ENCODE measurements at regions not wholly inside any gene's neighbourhood (a gene's known extent, or its start where the extent isn't known, plus 50 kb on each side); places are given as distances from the start of the nearest gene placed in this dataset.
A peak's percentile ranks its signal among the peaks of the same experiment; 100 is the strongest.
"Not testable (repeated sequence)": the region's sequence is repeated elsewhere in the genome, so short reads cannot be mapped to it uniquely, and the experiment has no call there.

DNA sequence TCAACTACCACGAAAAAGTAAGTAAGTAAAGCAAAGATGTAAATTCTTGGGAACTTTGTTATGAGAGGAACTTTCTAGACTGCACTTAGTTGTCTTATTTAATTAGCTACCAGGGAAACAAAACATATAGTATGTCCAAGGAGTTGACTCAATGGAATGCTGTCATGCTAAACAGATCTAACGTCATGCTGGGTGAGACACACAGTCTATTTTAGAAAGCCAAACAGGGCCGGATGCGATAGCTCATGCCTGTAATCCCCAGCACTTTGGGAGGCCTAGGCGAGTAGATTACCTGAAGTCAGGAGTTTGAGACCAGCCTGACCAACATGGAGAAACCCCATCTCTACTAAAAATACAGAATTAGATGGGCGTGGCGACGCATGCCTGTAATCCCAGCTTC is 146.4 kb downstream of the NPIPA8 start:
- H3K27ac Mint-ChIP-seq; H3K4me1 Mint-ChIP-seq; POLR2A ChIA-PET; H3K4me3 Mint-ChIP-seq; ATAC-seq (ENCODE audit: low read depth); H3K36me3 Mint-ChIP-seq; H3K27me3 Mint-ChIP-seq; H3K9me3 Mint-ChIP-seq; DNase-seq: not testable (repeated sequence)

DNA sequence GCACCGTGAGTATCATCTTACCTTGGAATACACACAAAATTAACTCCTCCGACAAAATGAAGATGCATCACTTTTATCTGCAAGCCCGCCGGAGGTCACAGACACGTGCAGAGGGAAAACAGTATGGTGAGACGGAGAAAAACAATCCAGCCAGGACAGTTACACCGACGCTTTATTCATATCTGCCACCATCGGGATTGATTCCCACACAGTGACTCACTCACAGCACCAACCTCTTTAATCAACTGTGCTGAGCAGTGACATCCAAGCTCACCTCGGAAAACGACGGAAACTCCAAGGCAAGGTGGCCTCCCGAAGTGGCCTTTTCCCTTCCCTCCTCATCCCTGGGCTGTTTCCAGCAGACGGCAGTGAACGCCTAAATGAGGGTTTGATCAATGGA is 151.8 kb downstream of the NPIPA8 start:
- H3K4me3 Mint-ChIP-seq; H3K9me3 Mint-ChIP-seq; H3K4me1 Mint-ChIP-seq; DNase-seq; ATAC-seq (ENCODE audit: low read depth); H3K36me3 Mint-ChIP-seq; H3K27ac Mint-ChIP-seq; H3K27me3 Mint-ChIP-seq; POLR2A ChIA-PET: not testable (repeated sequence)

DNA sequence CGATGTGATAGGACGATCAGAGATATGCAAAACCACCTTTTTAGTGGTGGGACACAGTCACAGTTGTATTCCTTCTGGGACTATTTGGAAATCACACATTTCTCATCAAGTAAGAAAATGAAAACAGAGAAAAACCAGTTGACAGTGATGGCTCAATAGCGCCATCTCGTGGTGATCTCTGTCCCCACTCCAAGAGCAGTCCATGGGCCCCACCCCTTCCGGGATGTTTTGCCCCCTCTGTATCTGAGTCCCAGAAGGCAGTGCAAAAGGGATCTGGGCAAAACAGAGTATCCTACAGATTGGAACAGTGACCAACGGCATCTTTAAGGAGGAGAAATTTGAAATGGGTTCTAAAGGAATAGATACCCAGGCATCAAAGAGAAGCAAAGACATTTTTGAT is 155.5 kb downstream of the NPIPA8 start:
- H3K4me3 Mint-ChIP-seq, H3K27ac Mint-ChIP-seq, H3K27me3 Mint-ChIP-seq, H3K36me3 Mint-ChIP-seq, POLR2A ChIA-PET, DNase-seq, H3K4me1 Mint-ChIP-seq, H3K9me3 Mint-ChIP-seq: not testable (repeated sequence)
- ATAC-seq (ENCODE audit: low read depth) = peak; percentile 65

DNA sequence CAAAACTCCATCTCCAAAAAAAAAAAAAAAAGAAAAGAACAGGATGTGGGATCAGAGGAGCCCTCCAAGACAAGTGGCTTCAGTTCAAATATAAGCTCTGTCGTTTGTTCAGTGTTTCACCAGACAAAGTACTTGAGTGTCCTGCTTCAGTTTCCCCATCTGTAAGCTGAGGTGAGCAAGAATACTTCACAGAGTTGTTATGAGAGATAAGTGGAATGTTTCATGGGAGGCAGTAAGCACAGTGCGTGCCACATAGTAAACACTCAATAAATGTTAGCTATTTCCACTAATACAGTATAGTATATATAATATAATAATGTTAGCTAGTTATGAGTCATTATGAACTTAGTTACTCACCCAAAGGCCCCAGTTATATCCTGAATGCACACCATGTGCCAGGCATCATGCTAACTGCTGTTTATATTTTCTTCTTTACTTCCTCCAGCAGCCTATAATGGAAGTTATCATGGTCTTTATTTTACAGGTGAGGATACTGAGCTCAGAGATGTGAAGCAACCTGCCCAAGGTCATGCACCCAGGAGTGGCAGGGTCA is 162.5 kb downstream of the NPIPA8 start:
- H3K27ac Mint-ChIP-seq; H3K36me3 Mint-ChIP-seq; H3K27me3 Mint-ChIP-seq; H3K4me3 Mint-ChIP-seq; H3K4me1 Mint-ChIP-seq; ATAC-seq (ENCODE audit: low read depth); DNase-seq; POLR2A ChIA-PET; H3K9me3 Mint-ChIP-seq: not testable (repeated sequence)

DNA sequence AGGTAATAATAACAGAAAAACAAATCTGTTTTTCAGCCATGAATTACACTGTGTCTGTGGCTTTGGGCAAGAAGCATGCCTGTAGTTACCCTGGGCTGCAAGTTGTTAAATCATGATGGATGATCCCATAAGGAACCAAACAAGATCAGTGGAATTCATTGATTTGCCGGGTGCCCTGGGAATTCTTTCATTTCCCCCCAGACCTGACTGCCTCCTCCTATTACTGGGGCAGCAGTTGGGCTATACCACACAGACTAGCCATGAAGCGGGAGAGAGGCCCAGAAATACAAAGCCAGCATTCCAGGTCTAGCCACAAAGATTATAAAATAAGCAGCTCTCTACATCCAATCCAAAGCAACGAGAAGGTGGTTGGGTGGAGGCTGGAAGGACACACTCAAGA is 174.2 kb downstream of the NPIPA8 start:
- H3K4me3 Mint-ChIP-seq; DNase-seq; ATAC-seq (ENCODE audit: low read depth); H3K27me3 Mint-ChIP-seq; H3K4me1 Mint-ChIP-seq; H3K9me3 Mint-ChIP-seq; POLR2A ChIA-PET; H3K36me3 Mint-ChIP-seq; H3K27ac Mint-ChIP-seq: not testable (repeated sequence)

DNA sequence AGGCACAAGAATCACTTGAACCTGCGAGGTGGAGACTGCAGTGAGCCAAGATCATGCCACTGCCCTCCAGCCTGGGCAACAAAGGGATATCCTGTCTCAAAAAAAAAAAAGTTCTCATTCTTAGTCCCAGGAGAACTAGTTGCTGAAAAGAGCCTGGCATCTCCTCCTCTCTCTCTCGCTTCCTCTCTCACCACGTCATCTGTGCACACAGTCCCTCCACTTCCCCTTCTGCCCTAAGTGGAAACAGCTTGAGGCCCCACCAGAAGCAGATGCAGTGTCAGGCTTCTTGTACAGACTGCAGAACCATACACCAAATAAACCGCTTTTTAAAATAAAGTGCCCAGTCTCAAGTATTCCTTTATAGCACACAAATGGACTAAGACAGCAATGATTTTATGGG is 175.3 kb downstream of the NPIPA8 start:
- POLR2A ChIA-PET; H3K36me3 Mint-ChIP-seq; ATAC-seq (ENCODE audit: low read depth); DNase-seq; H3K9me3 Mint-ChIP-seq; H3K4me3 Mint-ChIP-seq; H3K27me3 Mint-ChIP-seq; H3K27ac Mint-ChIP-seq; H3K4me1 Mint-ChIP-seq: not testable (repeated sequence)

DNA sequence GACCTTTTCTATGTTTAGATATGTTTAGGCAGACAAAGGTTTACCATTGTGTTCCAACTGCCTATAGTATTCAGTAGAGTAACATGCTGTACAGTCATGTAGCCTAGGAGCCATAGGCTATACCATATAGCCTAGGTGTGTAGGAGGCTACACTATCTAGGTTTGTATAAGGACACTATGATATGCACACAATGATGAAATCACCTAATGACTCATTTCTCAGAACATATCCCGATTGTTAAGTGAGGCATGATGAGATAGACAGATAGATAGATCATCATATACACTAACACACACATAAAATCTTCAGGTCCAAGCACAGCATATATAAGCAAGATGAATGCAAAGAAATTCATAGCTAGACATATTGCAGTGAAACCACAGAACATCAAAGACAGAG is 177.4 kb downstream of the NPIPA8 start:
- ATAC-seq (ENCODE audit: low read depth); H3K4me1 Mint-ChIP-seq; DNase-seq; H3K4me3 Mint-ChIP-seq; H3K27ac Mint-ChIP-seq; H3K27me3 Mint-ChIP-seq; POLR2A ChIA-PET; H3K36me3 Mint-ChIP-seq; H3K9me3 Mint-ChIP-seq: not testable (repeated sequence)

DNA sequence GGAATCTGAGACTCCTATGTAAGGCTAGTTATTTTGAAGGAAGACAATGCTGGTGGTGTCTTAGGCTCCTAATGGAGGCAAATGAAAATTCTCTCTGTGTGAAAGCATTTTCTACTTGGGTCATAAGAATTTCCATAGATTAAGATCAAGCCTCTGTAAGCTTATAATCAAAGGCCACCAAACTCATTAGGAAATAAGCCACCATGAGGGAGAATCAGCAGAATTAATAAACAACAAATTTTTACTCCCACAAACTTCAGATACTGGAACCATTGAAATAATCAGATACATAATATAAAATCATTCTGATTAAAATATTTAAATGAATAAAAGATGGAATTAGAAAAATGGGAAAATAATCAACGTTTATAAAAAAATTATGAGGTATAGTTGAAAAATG is 178.7 kb downstream of the NPIPA8 start:
- H3K4me3 Mint-ChIP-seq; H3K27me3 Mint-ChIP-seq; DNase-seq; H3K4me1 Mint-ChIP-seq; POLR2A ChIA-PET; H3K9me3 Mint-ChIP-seq; ATAC-seq (ENCODE audit: low read depth); H3K36me3 Mint-ChIP-seq; H3K27ac Mint-ChIP-seq: not testable (repeated sequence)

DNA sequence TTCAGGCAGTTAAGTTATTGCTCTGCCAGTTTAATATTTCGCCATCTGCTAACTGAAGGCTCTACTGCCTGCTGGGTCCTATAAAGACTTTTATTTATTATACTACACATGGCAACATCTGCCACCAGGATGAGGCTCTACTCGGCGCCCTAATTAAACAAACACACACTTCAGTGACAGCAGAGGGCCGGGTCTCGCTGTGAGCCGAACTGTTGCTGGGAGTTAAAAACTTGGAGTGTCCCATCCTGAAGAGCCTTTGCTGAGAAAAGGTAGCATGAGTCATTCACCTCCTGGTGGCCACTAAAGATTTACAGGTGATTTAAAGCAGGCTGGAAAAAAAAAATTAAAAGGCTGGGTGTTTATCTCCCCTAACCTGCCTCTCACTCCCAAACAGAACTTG is 183.7 kb downstream of the NPIPA8 start:
- POLR2A ChIA-PET; H3K36me3 Mint-ChIP-seq; ATAC-seq (ENCODE audit: low read depth); H3K27ac Mint-ChIP-seq; H3K27me3 Mint-ChIP-seq; H3K4me3 Mint-ChIP-seq; DNase-seq; H3K9me3 Mint-ChIP-seq; H3K4me1 Mint-ChIP-seq: not testable (repeated sequence)

DNA sequence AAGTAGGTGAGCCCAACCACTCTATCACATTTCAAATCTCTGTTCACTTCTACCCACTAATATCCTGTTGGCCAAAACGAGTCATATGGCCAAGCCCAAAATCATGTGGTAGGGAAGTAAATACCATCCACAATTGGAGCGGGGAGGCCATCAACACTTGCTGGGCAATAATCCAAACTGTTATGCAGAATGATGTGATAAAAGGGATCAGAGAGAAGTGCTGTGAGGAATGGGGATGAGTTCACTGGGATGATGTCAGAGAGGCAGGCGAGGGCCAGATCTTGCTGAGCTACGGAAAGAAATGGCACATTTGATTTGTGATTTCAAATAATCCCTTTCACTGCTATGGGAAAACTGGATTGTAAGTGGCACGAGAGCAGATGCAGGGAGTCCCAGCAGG is 188.4 kb downstream of the NPIPA8 start:
- POLR2A ChIA-PET; H3K27me3 Mint-ChIP-seq; DNase-seq; H3K4me3 Mint-ChIP-seq; H3K27ac Mint-ChIP-seq; H3K36me3 Mint-ChIP-seq; H3K4me1 Mint-ChIP-seq; ATAC-seq (ENCODE audit: low read depth); H3K9me3 Mint-ChIP-seq: not testable (repeated sequence)

DNA sequence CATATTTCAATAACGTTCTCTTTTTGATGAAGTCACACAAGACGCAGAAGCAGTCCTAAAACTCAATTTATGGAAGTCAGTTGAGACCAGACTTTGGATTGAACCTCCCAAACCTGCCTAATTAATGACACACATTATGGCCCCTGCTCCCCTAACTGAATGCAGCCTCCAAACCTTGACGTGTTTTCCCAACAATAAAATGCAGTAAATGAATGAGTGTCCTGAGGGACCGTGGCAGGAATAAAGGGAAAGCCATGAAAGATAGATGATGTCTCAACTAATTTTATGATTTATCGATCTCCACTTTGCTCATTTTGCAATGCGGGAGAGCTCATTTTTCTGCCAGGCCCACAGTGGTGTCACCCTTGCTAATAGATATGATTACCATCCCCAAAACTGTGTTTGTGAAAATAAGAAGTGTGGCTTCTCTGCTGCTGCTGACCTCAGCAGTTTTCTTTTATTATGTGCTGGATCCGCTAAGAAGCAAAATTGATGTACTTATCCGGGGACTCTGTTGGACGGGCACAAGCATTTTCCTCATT is 189.9 kb downstream of the NPIPA8 start:
- H3K9me3 Mint-ChIP-seq; H3K27me3 Mint-ChIP-seq; ATAC-seq (ENCODE audit: low read depth); POLR2A ChIA-PET; H3K27ac Mint-ChIP-seq; H3K4me1 Mint-ChIP-seq; DNase-seq; H3K36me3 Mint-ChIP-seq; H3K4me3 Mint-ChIP-seq: not testable (repeated sequence)

DNA sequence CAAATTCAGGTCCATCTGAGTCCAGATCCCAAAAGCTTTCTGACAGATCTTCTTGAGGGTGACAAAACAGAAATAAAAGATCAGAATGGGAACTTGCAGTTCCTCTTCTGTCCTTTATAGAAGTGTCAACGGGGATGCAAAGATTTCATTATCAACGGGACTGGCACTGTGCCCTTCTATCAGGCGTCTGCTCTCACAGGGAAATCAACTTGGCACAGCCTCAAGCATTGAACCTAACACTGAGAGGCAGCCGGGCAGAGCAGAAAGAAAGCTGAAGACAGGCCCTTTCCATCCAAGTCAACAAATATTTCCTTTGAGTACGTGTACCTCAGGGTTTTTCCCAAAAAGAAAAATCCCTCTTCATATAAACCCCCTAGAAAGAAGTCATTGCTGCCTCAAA is 194.5 kb downstream of the NPIPA8 start:
- ATAC-seq (ENCODE audit: low read depth); H3K27me3 Mint-ChIP-seq; H3K36me3 Mint-ChIP-seq; H3K4me1 Mint-ChIP-seq; H3K9me3 Mint-ChIP-seq; POLR2A ChIA-PET; DNase-seq; H3K4me3 Mint-ChIP-seq; H3K27ac Mint-ChIP-seq: not testable (repeated sequence)

DNA sequence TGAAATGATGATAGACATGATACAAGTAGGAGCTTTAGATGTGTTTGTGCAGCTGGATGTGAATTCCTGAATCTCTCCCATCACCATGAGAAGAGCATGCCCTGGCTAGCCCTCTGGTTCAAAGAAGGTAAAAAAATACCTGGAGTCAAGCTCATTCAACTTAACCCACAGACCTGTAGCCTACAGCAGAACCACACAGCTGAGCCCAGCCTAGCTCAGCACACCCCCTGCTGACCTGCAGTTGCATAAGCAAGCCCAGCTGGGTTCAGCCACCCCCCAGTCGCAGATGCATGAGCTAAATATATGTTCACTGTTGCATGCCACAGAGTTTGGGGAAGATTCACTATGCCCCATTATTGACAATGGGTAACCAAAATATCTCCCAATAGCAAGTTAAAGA is 200.2 kb downstream of the NPIPA8 start:
- H3K27ac Mint-ChIP-seq; H3K27me3 Mint-ChIP-seq; ATAC-seq (ENCODE audit: low read depth); DNase-seq; H3K4me1 Mint-ChIP-seq; H3K9me3 Mint-ChIP-seq; H3K36me3 Mint-ChIP-seq; POLR2A ChIA-PET; H3K4me3 Mint-ChIP-seq: not testable (repeated sequence)

DNA sequence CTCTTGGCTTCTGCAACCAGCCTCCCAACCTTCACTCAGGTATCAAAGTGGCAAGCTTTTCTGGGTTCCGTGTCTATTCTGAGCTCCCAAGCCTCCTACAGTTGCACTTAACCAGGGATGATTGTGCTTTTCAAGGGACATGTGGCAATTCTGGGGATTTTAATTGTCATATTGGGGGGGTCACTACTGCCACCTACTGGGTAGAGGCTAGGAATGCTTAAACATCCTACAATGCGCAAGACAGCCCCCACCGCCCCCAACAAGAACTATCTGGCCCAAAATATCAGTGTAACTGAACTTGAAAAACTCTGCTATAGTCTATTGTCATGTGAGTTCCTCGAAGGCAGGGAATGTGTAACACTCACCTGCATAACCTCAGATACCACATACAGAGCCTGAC is 201.5 kb downstream of the NPIPA8 start:
- H3K9me3 Mint-ChIP-seq; H3K27me3 Mint-ChIP-seq; H3K4me1 Mint-ChIP-seq; POLR2A ChIA-PET; H3K36me3 Mint-ChIP-seq; H3K27ac Mint-ChIP-seq; H3K4me3 Mint-ChIP-seq; ATAC-seq (ENCODE audit: low read depth); DNase-seq: not testable (repeated sequence)

DNA sequence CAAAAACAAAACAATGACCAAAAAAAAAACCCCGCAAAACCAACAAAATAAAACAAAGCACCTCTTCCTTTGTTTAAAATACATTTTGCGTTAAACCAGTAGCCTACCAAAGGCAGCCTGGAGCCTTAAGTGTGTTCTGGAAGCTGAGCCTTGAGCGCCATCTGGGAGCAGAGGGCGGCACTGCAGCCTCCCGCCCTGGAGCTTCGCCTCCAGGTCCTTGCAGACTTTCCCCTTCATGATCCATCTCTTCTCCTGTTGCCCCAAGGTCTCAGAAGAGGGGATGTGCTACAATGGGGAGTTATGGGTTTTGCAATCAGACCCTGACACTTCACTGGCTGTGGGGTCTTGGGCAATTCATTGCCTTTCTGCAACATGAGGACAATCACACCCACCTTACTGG is 204.9 kb downstream of the NPIPA8 start:
- H3K4me3 Mint-ChIP-seq, H3K4me1 Mint-ChIP-seq, H3K9me3 Mint-ChIP-seq, H3K36me3 Mint-ChIP-seq, H3K27ac Mint-ChIP-seq, DNase-seq, POLR2A ChIA-PET, H3K27me3 Mint-ChIP-seq: not testable (repeated sequence)
- peak; percentile 66 for ATAC-seq (ENCODE audit: low read depth)

Measured in activated naive CD8-positive, alpha-beta T cell treated with anti-CD3 and anti-CD28 coated beads, Interleukin-2, amount 10 ng/mL, durations not matched to agents 7 days and 5 days (primary cell).